Psoas muscle (tissue), 7 donors: ENCODE measurements at regions not wholly inside any gene's neighbourhood (a gene's known extent, or its start where the extent isn't known, plus 50 kb on each side); places are given as distances from the start of the nearest gene placed in this dataset.

Experiments used
- ATAC-seq, 4 donors: fragments of 200-7000 bp; cut with Tn5 transposase; one replicate each; pipeline ENCODE4 v1.9.1; 2020; ENCODE audit warnings: moderate library complexity in 3 of 4, mild to moderate bottlenecking in 2 of 4
- DNase-seq, 2 donors: peaks; one replicate each; pipeline ENCODE4 v3.0.0-alpha.2; 2020
- H3K27ac ChIP-seq: fragments of 200-600 bp; one replicate; pipeline ENCODE4 v1.8.0; 2022
- H3K27me3 ChIP-seq, 3 donors: fragments of 200-600 bp in 1 of 3; one replicate each; pipeline versions ENCODE4 v1.6.1 to v1.8.0; 2013 to 2022; ENCODE audit warnings: low read length in 2 of 3, mild to moderate bottlenecking in 2 of 3, moderate library complexity in 1 of 3; ENCODE audit not compliant: insufficient read depth in 3 of 3
- H3K36me3 ChIP-seq, 2 donors: fragments of 200-600 bp in 1 of 2; one replicate each; pipeline versions ENCODE4 v1.6.1 to v1.8.0; 2013 to 2022; ENCODE audit warnings: low read depth in 1 of 2, mild to moderate bottlenecking in 1 of 2, moderate library complexity in 1 of 2; ENCODE audit not compliant: insufficient read depth in 1 of 2
- H3K4me1 ChIP-seq: fragments of 200-600 bp; one replicate; pipeline ENCODE4 v1.8.0; 2022
- H3K4me3 ChIP-seq: fragments of 200-600 bp; one replicate; pipeline ENCODE4 v1.8.0; 2022; ENCODE audit warnings: mild to moderate bottlenecking
- H3K9me3 ChIP-seq: fragments of 200-600 bp; one replicate; pipeline ENCODE4 v1.8.0; 2022
- WGBS, 3 donors: extraction: QIAGEN DNeasy Blood & Tissue Kit; methylation state at CpG; one replicate each; pipeline versions ENCODE4 v1.1.6 to v1.1.7; 2013; 5-methylcytosine and 5-hydroxymethylcytosine counted together
- intact Hi-C, 2 donors: fragments of 100-400 bp; cut with DNase I; formaldehyde crosslinking; loops; one replicate each; pipeline versions ENCODE4 v1.11.0 to v1.14.2; 2022
- TF ChIP-seq, protein P1 (sequence below): fragments of 200-600 bp; IDR thresholded peaks from one replicate; pipeline ENCODE4 v1.8.0; 2022; ENCODE audit warnings: antibody characterized with exemption
- donor health status: healthy with polysubstance abuse.
- donor health status: DM: no; HTN: no; CAD: no; lungs with moderate emphysema.
- donor health status: Bipolar disorder and iron deficiency.
- donor health status: healthy.
- donor health status: DM: yes; HTN: yes; CAD: no.
- donor health status: DM: no; HTN: no; CAD: no.
- donor health status: DM: yes; HTN: yes; CAD: no.

DNA sequence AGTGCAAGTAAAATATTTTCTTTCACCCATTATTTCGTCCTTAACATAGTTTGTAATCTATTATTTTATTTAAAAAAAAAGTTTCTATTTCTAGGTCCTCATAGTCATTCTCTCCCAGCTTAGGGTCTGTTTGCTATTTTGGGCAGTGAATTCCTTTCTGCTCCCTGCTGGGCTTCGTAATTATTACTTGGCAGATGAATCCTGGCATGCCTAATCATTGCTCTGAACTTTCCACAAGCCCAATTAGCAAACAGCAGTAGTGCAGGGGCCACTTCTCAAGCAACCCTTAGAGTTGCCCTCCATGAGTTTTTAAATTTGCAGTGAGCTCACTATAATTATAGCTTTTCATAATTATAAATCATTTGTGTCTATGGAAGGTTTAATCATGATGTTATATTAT is 1378.3 kb upstream of the SEL1L start:
- 9 to 17% (median 11%) methylated on average over 2 of the region's 2 CpGs for WGBS, 3 donors
- H3K9me3 ChIP-seq, result no peaks in the 10 kb centered on the region

DNA sequence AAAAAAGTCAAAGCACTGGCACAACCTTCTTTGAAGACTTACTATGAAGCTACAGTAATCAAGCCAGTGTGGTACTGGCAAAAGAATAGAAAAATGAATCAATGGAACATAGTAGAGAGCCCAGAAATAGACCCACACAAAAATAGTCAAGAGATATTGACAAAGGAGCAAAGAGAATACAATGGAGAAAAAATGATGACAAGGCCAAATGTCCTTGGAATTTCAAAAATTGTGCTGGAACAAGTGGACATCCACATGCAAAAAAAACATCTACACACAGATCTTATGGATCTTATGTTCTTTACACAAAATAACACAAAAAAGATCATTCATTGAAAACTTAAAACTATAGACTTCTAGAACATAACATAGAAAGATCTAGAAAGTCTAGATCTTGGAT is 1379.7 kb upstream of the SEL1L start:
- ATAC-seq (no peak), DNase-seq (no peak)
- Histone ChIP-seq H3K9me3 (no peaks in the 10 kb centered on the region), H3K4me1 (no peaks in the 10 kb centered on the region), H3K27ac (no peak overlapping the region), H3K4me3 (no peak overlapping the region), H3K27me3 (no peaks in the 10 kb centered on the region), H3K36me3 (no peaks in the 10 kb centered on the region)
- intact Hi-C loops, result no loop called here
- TF ChIP-seq, protein P1, sequence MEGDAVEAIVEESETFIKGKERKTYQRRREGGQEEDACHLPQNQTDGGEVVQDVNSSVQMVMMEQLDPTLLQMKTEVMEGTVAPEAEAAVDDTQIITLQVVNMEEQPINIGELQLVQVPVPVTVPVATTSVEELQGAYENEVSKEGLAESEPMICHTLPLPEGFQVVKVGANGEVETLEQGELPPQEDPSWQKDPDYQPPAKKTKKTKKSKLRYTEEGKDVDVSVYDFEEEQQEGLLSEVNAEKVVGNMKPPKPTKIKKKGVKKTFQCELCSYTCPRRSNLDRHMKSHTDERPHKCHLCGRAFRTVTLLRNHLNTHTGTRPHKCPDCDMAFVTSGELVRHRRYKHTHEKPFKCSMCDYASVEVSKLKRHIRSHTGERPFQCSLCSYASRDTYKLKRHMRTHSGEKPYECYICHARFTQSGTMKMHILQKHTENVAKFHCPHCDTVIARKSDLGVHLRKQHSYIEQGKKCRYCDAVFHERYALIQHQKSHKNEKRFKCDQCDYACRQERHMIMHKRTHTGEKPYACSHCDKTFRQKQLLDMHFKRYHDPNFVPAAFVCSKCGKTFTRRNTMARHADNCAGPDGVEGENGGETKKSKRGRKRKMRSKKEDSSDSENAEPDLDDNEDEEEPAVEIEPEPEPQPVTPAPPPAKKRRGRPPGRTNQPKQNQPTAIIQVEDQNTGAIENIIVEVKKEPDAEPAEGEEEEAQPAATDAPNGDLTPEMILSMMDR, result no peak

More for the DNA sequence above, 1378.3 kb upstream of the SEL1L start:
- Histone ChIP-seq H3K36me3 (no peaks in the 10 kb centered on the region), H3K27me3 (no peaks in the 10 kb centered on the region), H3K27ac (no peak overlapping the region), H3K4me1 (no peaks in the 10 kb centered on the region), H3K4me3 (no peak overlapping the region)
- DNase-seq (no peak), ATAC-seq (no peak)
- TF ChIP-seq, protein P1, result no peak
- intact Hi-C loops, result no loop called here

DNA sequence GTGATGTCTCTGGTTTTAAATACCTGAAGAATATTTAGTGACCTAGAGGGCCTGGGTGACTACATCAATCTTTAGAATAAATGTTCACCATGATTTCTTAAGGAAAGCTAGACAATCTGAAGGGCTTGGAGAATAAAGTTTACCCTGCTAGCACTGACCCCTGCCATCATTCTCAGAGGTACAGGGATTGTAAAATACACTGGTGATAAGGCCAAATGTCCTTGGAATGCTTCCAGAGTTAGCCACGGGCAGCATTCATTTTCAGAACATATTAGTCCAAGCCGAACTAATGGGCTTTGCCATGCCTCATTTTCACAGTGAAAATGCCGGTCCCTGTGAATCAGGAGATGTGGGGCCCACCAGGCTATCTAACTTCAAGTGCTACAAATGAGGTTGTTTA is 1381.7 kb upstream of the SEL1L start:
- no peak for ATAC-seq
- H3K4me3 ChIP-seq, result no peak overlapping the region
- H3K27me3 ChIP-seq, result no peaks in the 10 kb centered on the region
- TF ChIP-seq, protein P1, result no peak
- no peaks in the 10 kb centered on the region for H3K9me3 ChIP-seq
- intact Hi-C loops, result no loop called here
- H3K4me1 ChIP-seq, result no peaks in the 10 kb centered on the region
- no peaks in the 10 kb centered on the region for H3K36me3 ChIP-seq
- no peak overlapping the region for H3K27ac ChIP-seq
- WGBS, 3 donors, result 20 to 37% (median 26%) methylated on average over 3 of the region's 3 CpGs
- no peak for DNase-seq

DNA sequence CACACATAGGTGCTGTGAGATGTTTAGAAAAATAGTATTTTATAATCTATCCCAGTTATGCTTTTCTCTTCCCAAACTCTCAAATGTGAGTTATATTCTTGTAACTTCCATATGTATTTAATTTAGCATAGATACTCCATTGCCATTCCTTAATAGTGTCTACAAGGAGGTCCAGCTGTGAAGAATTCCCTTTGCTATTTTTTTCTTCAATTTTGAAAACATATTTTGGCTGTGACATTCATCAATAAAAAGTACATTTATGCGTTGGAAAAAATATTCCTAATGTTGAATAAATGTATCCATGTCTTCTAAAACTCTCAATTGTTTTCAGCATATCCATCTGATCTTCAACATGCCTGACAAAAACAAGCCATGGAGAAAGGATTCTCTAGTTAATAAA is 1402.0 kb upstream of the SEL1L start:
- TF ChIP-seq, protein P1, result no peak
- Histone ChIP-seq H3K9me3 (no peaks in the 10 kb centered on the region), H3K4me3 (no peak overlapping the region), H3K27ac (no peak overlapping the region), H3K27me3 (no peaks in the 10 kb centered on the region), H3K4me1 (no peaks in the 10 kb centered on the region), H3K36me3 (no peaks in the 10 kb centered on the region)
- 38 to 71% (median 71%) methylated on average over 1 of the region's 1 CpG for whole genome bisulfite sequencing, 3 donors
- no peak for DNase-seq
- intact Hi-C loops, result no loop called here
- ATAC-seq, result no peak

DNA sequence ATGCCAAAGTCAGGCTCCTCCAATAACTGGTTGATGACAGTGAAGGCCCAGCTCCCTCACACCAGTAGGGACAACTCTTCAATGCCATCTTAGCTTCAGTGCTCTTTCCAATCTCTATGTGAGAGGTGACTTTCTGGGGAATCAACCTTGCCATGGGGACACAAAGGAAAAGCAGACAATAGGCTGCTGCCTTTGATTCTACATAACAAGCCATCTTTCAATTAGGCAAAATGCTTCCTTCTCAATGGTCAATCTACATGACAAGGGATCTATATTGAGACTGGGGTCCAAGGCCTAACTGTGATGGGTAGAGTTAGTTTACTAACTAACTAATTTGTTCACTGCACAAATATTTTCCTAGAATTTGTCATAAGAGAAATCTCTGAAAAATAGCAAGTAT is 1417.5 kb upstream of the SEL1L start:
- ATAC-seq (no peak), DNase-seq (no peak)
- Histone ChIP-seq H3K27me3 (no peaks in the 10 kb centered on the region), H3K36me3 (no peaks in the 10 kb centered on the region), H3K27ac (no peak overlapping the region), H3K9me3 (no peaks in the 10 kb centered on the region), H3K4me1 (no peaks in the 10 kb centered on the region), H3K4me3 (no peak overlapping the region)
- TF ChIP-seq, protein P1, result no peak
- intact Hi-C loops, result loop anchor here in 1 of 2 donors (2.0 kb wide), 1 partner anchor 18 kb away; no protein-coding TSS in a partner anchor
